Thyroid gland (tissue), 4 donors: ENCODE measurements at regions not wholly inside any gene's neighbourhood (a gene's known extent, or its start where the extent isn't known, plus 50 kb on each side); places are given as distances from the start of the nearest gene placed in this dataset.

ENCODE experiments used
- DNase-seq, 2 donors: peaks; one replicate each; pipeline ENCODE4 v3.0.0-alpha.2; 2019
- H3K27ac ChIP-seq, 3 donors: fragments of 200-600 bp; sonication (generic); 1 replicate in 2 of 3; 2 replicates in 1 of 3; pipeline ENCODE4 v1.5.1; 2016 to 2019; ENCODE audit warnings: mild to moderate bottlenecking in 1 of 3, moderate library complexity in 1 of 3
- H3K27me3 ChIP-seq: fragments of 200-600 bp; sonication (generic); one replicate; pipeline ENCODE4 v1.5.1; 2019
- H3K36me3 ChIP-seq, 2 donors: fragments of 200-600 bp; sonication (generic); one replicate each; pipeline ENCODE4 v1.5.1; 2016 to 2019
- H3K4me1 ChIP-seq, 2 donors: fragments of 200-600 bp; sonication (generic); one replicate each; pipeline ENCODE4 v1.5.1; 2017 to 2019
- H3K4me3 ChIP-seq, 3 donors: fragments of 200-600 bp; sonication (generic); replicated peaks in 1 of 3; 1 replicate in 2 of 3; 2 replicates in 1 of 3; pipeline ENCODE4 v1.5.1; 2016; ENCODE audit warnings: mild to moderate bottlenecking in 1 of 3
- H3K9me3 ChIP-seq: fragments of 200-600 bp; sonication (generic); one replicate; pipeline ENCODE4 v1.5.1; 2017
- POLR2A ChIP-seq, 2 donors: fragments of 450-650 bp; IDR thresholded peaks; one replicate each; pipeline ENCODE4 v1.6.1; 2017; ENCODE audit warnings: antibody characterized with exemption in 2 of 2, mild to moderate bottlenecking in 2 of 2, moderate library complexity in 1 of 2
- WGBS, 2 donors: methylation state at CpG; one replicate each; pipeline ENCODE4 v1.1.5; 2017; 5-methylcytosine and 5-hydroxymethylcytosine counted together
- intact Hi-C: fragments of 100-400 bp; cut with DNase I; formaldehyde crosslinking; loops from one replicate; pipeline ENCODE4 v1.15.1; 2023
- TF ChIP-seq, protein P1 (sequence below), 6 experiments: fragments of 200-600 bp in 3 of 6; fragments of 450-650 bp in 3 of 6; sonication (generic) in 3 of 6; IDR thresholded peaks; one replicate each; pipeline ENCODE4 v1.5.1; 2016 to 2019; ENCODE audit warnings: antibody characterized with exemption in 6 of 6, mild to moderate bottlenecking in 2 of 6, inconsistent platforms in 1 of 6, moderate library complexity in 1 of 6

GRCh38 chr5:108638021-108638420 is 109.7 kb upstream of the FER start:
- WGBS, 2 donors = 90 to 92% methylated on average over 2 of the region's 2 CpGs
- Histone ChIP-seq H3K27ac (no peak overlapping the region), H3K27me3 (no peaks in the 10 kb centered on the region), H3K4me1 (no peaks in the 10 kb centered on the region), H3K4me3 (no peak overlapping the region), H3K36me3 (no peaks in the 10 kb centered on the region), H3K9me3 (no peaks in the 10 kb centered on the region)
- DNase-seq = no peak
- TF ChIP-seq, protein P1, sequence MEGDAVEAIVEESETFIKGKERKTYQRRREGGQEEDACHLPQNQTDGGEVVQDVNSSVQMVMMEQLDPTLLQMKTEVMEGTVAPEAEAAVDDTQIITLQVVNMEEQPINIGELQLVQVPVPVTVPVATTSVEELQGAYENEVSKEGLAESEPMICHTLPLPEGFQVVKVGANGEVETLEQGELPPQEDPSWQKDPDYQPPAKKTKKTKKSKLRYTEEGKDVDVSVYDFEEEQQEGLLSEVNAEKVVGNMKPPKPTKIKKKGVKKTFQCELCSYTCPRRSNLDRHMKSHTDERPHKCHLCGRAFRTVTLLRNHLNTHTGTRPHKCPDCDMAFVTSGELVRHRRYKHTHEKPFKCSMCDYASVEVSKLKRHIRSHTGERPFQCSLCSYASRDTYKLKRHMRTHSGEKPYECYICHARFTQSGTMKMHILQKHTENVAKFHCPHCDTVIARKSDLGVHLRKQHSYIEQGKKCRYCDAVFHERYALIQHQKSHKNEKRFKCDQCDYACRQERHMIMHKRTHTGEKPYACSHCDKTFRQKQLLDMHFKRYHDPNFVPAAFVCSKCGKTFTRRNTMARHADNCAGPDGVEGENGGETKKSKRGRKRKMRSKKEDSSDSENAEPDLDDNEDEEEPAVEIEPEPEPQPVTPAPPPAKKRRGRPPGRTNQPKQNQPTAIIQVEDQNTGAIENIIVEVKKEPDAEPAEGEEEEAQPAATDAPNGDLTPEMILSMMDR (IDR thresholded peaks at IDR 0.05) = no peak
- TF ChIP-seq POLR2A (IDR thresholded peaks at IDR 0.05) = no peak
- intact Hi-C loops = no loop called here

- 85 to 90% methylated on average over 1 of the region's 1 CpG for WGBS, 2 donors
- Histone ChIP-seq H3K4me3 (no peak overlapping the region), H3K27me3 (no peaks in the 10 kb centered on the region), H3K27ac (no peak overlapping the region), H3K9me3 (no peaks in the 10 kb centered on the region), H3K36me3 (no peaks in the 10 kb centered on the region), H3K4me1 (no peaks in the 10 kb centered on the region)
- TF ChIP-seq POLR2A (IDR thresholded peaks at IDR 0.05) = no peak
- TF ChIP-seq, protein P1 (IDR thresholded peaks at IDR 0.05) = no peak
- DNase-seq = no peak
- intact Hi-C loops = no loop called here
Observed at GRCh38 chr5:108637134-108637533, 110.6 kb upstream of the FER start.

DNA sequence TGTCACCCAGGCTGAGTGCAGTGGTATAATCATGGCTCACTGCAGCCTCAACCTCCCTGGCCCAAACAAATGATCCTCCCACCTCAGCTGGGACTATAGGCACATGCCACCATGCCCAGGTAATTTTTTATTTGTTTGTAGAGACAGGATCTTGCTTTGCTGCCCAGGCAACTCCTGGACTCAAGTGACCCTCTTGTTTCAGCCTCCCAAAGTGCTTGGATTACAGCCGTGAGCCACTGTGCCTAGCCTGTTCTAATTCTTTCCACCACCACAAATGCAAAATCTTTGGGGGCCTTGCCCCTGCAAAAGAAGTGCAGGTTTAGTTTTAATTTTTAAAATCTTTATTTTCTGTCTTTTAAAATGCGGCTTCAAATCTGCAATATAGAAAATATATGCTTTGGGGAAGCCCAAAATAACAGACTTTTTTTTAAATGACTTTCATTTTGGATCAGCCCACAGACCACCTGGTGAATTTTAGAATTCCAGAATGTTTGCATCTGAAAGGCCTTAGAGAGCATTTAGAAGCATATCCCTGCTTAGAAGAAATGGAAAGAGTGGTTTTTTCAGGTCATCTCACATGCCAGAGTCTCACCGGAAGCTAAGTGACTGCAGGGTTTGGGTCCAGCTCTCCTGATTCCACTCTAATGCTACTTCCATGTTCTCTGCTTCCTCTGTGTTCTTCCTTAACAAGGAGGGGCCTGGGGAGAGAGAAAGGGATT is 111.4 kb upstream of the FER start:
- DNase-seq = no peak
- WGBS, 2 donors = 89% methylated on average over 3 of the region's 3 CpGs
- intact Hi-C loops = no loop called here
- Histone ChIP-seq H3K4me3 (no peak overlapping the region), H3K27ac (no peak overlapping the region), H3K4me1 (no peaks in the 10 kb centered on the region), H3K9me3 (no peaks in the 10 kb centered on the region), H3K27me3 (no peaks in the 10 kb centered on the region), H3K36me3 (no peaks in the 10 kb centered on the region)
- no peak for TF ChIP-seq POLR2A (IDR thresholded peaks at IDR 0.05)
- TF ChIP-seq, protein P1 (IDR thresholded peaks at IDR 0.05) = no peak

- 80 to 85% methylated on average over 1 of the region's 1 CpG for WGBS, 2 donors
- H3K9me3 ChIP-seq = no peaks in the 10 kb centered on the region
- TF ChIP-seq POLR2A (IDR thresholded peaks at IDR 0.05) = no peak
- TF ChIP-seq, protein P1 (IDR thresholded peaks at IDR 0.05) = no peak
- no peaks in the 10 kb centered on the region for H3K36me3 ChIP-seq
- H3K4me1 ChIP-seq = no peaks in the 10 kb centered on the region
- H3K27me3 ChIP-seq = no peaks in the 10 kb centered on the region
- intact Hi-C loops = no loop called here
- no peak overlapping the region for H3K4me3 ChIP-seq
- H3K27ac ChIP-seq = no peak overlapping the region
- DNase-seq = no peak
Observed at GRCh38 chr5:108634617-108635288, 112.9 kb upstream of the FER start.

DNA sequence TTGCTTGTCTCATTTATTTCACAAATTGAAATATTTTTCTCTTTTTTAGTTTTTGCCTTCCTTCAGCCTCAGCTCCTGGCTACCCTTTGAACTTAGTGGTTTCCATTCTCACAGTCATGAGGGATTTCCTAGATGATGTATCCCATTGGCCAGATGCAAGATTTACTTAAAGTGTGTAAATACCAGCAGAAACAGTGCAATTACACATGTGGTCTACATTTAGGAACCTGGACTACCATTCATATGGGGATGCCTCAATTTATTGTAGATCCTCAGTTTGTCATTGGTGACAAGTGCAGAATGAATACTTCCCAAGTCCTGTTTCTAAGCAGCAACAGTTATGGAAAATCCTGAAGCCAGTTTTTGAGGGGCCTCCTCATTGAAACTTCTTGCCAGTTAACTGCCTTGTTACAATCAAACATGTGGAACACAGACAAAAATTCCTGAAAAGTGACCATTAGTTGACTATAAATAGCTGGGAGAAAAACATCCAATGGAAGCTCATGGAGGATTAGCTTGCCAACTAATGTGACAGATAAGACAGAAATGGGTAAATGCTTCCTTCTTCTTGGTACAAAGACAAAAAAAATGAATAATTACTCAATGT is 113.6 kb upstream of the FER start:
- Histone ChIP-seq H3K27ac (no peak overlapping the region), H3K9me3 (no peaks in the 10 kb centered on the region), H3K4me3 (no peak overlapping the region), H3K27me3 (no peaks in the 10 kb centered on the region), H3K36me3 (no peaks in the 10 kb centered on the region), H3K4me1 (no peaks in the 10 kb centered on the region)
- intact Hi-C loops = no loop called here
- TF ChIP-seq, protein P1 (IDR thresholded peaks at IDR 0.05) = no peak
- no peak for TF ChIP-seq POLR2A (IDR thresholded peaks at IDR 0.05)
- no peak for DNase-seq
